GM19372 (cell line): ENCODE measurements at regions not wholly inside any gene's neighbourhood (a gene's known extent, or its start where the extent isn't known, plus 50 kb on each side); places are given as distances from the start of the nearest gene placed in this dataset.
A peak's percentile ranks its signal among the peaks of the same experiment; 100 is the strongest.
"Not testable (repeated sequence)": the region's sequence is repeated elsewhere in the genome, so short reads cannot be mapped to it uniquely, and the experiment has no call there.

Experiments
- ATAC-seq: cut with Tn5 transposase; IDR thresholded peaks from one replicate; pipeline ENCODE4 v1.9.1; 2021; ENCODE audit warnings: mild to moderate bottlenecking, low read depth, moderate library complexity; ENCODE audit not compliant: unreplicated experiment

GRCh38 chr4:115973768-115974167 is 860.3 kb upstream of the NDST4 start:
- ATAC-seq: no peak

- ATAC-seq: no peak
Observed at GRCh38 chr4:115972967-115973366, 859.5 kb upstream of the NDST4 start.

GRCh38 chr4:115970859-115971258 is 857.4 kb upstream of the NDST4 start:
- no peak for ATAC-seq

- ATAC-seq: no peak
Observed at GRCh38 chr4:115969756-115970155, 856.3 kb upstream of the NDST4 start.

- ATAC-seq: no peak
Observed at GRCh38 chr4:115965588-115965987, 852.2 kb upstream of the NDST4 start.

- peak; percentile 59 for ATAC-seq
Observed at GRCh38 chr4:115956054-115956796, 842.8 kb upstream of the NDST4 start.

- ATAC-seq: no peak
Observed at GRCh38 chr4:115950806-115951205, 837.4 kb upstream of the NDST4 start.

- not testable (repeated sequence) for ATAC-seq
Observed at GRCh38 chr4:115949974-115950743, 836.7 kb upstream of the NDST4 start.

- no peak for ATAC-seq
Observed at GRCh38 chr4:115945026-115945425, 831.6 kb upstream of the NDST4 start.

- no peak for ATAC-seq
Observed at GRCh38 chr4:115944146-115944905, 830.9 kb upstream of the NDST4 start.

- no peak for ATAC-seq
Observed at GRCh38 chr4:115938764-115939443, 825.5 kb upstream of the NDST4 start.

- ATAC-seq: no peak
Observed at GRCh38 chr4:115929373-115929772, 816.0 kb upstream of the NDST4 start.

GRCh38 chr4:115927382-115927781 is 814.0 kb upstream of the NDST4 start:
- ATAC-seq: no peak

- ATAC-seq: no peak
Observed at GRCh38 chr4:115923152-115923551, 809.7 kb upstream of the NDST4 start.

- ATAC-seq: no peak
Observed at GRCh38 chr4:115920637-115921036, 807.2 kb upstream of the NDST4 start.

- ATAC-seq: no peak
Observed at GRCh38 chr4:115918149-115918548, 804.7 kb upstream of the NDST4 start.

- no peak for ATAC-seq
Observed at GRCh38 chr4:115906428-115906827, 793.0 kb upstream of the NDST4 start.

GRCh38 chr4:115883847-115884246 is 770.4 kb upstream of the NDST4 start:
- no peak for ATAC-seq

- no peak for ATAC-seq
Observed at GRCh38 chr4:115883231-115883630, 769.8 kb upstream of the NDST4 start.

GRCh38 chr4:115873048-115873447 is 759.6 kb upstream of the NDST4 start:
- no peak for ATAC-seq

- ATAC-seq: no peak
Observed at GRCh38 chr4:115871596-115871995, 758.2 kb upstream of the NDST4 start.
